Lower leg skin (tissue), 4 donors: ENCODE measurements at regions not wholly inside any gene's neighbourhood (a gene's known extent, or its start where the extent isn't known, plus 50 kb on each side); places are given as distances from the start of the nearest gene placed in this dataset.
"Not testable (repeated sequence)": the region's sequence is repeated elsewhere in the genome, so short reads cannot be mapped to it uniquely, and the experiment has no call there.

ENCODE experiments used
- DNase-seq, 2 donors: peaks; one replicate each; pipeline ENCODE4 v3.0.0-alpha.2; 2019; ENCODE audit warnings: low spot score in 2 of 2
- H3K4me3 ChIP-seq: fragments of 200-600 bp; sonication (generic); 2 replicates; pipeline ENCODE4 v1.5.1; 2017; ENCODE audit warnings: mild to moderate bottlenecking, low read depth; ENCODE audit not compliant: poor library complexity, severe bottlenecking
- CTCF ChIP-seq, 3 donors: fragments of 450-650 bp; IDR thresholded peaks; one replicate each; pipeline ENCODE4 v1.5.1; 2016; ENCODE audit warnings: antibody characterized with exemption in 3 of 3, mild to moderate bottlenecking in 3 of 3, moderate library complexity in 2 of 3
- POLR2A ChIP-seq, 2 donors: fragments of 450-650 bp; IDR thresholded peaks; one replicate each; pipeline ENCODE4 v1.6.1; 2016 to 2017; ENCODE audit warnings: antibody characterized with exemption in 2 of 2, mild to moderate bottlenecking in 1 of 2, moderate library complexity in 1 of 2
- WGBS, 2 donors: methylation state at CpG; one replicate each; pipeline ENCODE4 v1.1.5; 2018; 5-methylcytosine and 5-hydroxymethylcytosine counted together
- intact Hi-C: fragments of 100-400 bp; cut with DNase I; formaldehyde crosslinking; loops from one replicate; pipeline ENCODE4 v1.15.0; 2023; ENCODE audit warnings: low total_unique reads

- 4 to 14% methylated on average over 2 of the region's 2 CpGs for WGBS, 2 donors
- no peak for DNase-seq
- TF ChIP-seq POLR2A (IDR thresholded peaks at IDR 0.05), result no peak
- no peak for TF ChIP-seq CTCF (IDR thresholded peaks at IDR 0.05)
- no peak overlapping the region for H3K4me3 ChIP-seq
- intact Hi-C loops, result no loop called here
Measured at GRCh38 chr11:43130616-43131015, 181.2 kb upstream of the API5 start.

GRCh38 chr11:43135966-43136534 is 175.7 kb upstream of the API5 start:
- WGBS, 2 donors, result 82 to 84% methylated on average over 5 of the region's 5 CpGs

GRCh38 chr11:43138621-43139140 is 173.1 kb upstream of the API5 start:
- TF ChIP-seq POLR2A (IDR thresholded peaks at IDR 0.05), result no peak
- 94% methylated on average over 5 of the region's 5 CpGs for WGBS, 2 donors
- no peak overlapping the region for H3K4me3 ChIP-seq
- DNase-seq, result no peak
- intact Hi-C loops, result no loop called here

More at GRCh38 chr11:43135966-43136534, 175.7 kb upstream of the API5 start:
- TF ChIP-seq POLR2A (IDR thresholded peaks at IDR 0.05), result no peak
- TF ChIP-seq CTCF (IDR thresholded peaks at IDR 0.05), result no peak
- intact Hi-C loops, result no loop called here
- no peak overlapping the region for H3K4me3 ChIP-seq
- DNase-seq, result no peak

GRCh38 chr11:43145653-43146052 is 166.1 kb upstream of the API5 start:
- WGBS, 2 donors, result 83 to 94% methylated on average over 1 of the region's 1 CpG
- DNase-seq, result no peak
- no peak overlapping the region for H3K4me3 ChIP-seq
- intact Hi-C loops, result no loop called here
- TF ChIP-seq POLR2A (IDR thresholded peaks at IDR 0.05), result no peak

GRCh38 chr11:43150697-43151096 is 161.1 kb upstream of the API5 start:
- no peak overlapping the region for H3K4me3 ChIP-seq
- no peak for DNase-seq
- TF ChIP-seq CTCF (IDR thresholded peaks at IDR 0.05) (no peak), POLR2A (IDR thresholded peaks at IDR 0.05) (no peak)
- intact Hi-C loops, result no loop called here

GRCh38 chr11:43164831-43165230 is 147.0 kb upstream of the API5 start:
- TF ChIP-seq POLR2A (IDR thresholded peaks at IDR 0.05) (no peak), CTCF (IDR thresholded peaks at IDR 0.05) (no peak)
- DNase-seq, result no peak
- intact Hi-C loops, result no loop called here
- 30 to 31% methylated on average over 2 of the region's 2 CpGs for WGBS, 2 donors
- H3K4me3 ChIP-seq, result no peak overlapping the region

- DNase-seq, H3K4me3 ChIP-seq, intact Hi-C loops: not testable (repeated sequence)
- 75 to 81% methylated on average over 3 of the region's 3 CpGs for WGBS, 2 donors
Measured at GRCh38 chr11:43165393-43165792, 146.4 kb upstream of the API5 start.

- intact Hi-C loops, H3K4me3 ChIP-seq, DNase-seq: not testable (repeated sequence)
- 50 to 55% methylated on average over 2 of the region's 2 CpGs for WGBS, 2 donors
Measured at GRCh38 chr11:43168241-43168640, 143.6 kb upstream of the API5 start.
